ENCODE measurements at regions not wholly inside any gene's neighbourhood (a gene's known extent, or its start where the extent isn't known, plus 50 kb on each side); places are given as distances from the start of the nearest gene placed in this dataset.

DNA sequence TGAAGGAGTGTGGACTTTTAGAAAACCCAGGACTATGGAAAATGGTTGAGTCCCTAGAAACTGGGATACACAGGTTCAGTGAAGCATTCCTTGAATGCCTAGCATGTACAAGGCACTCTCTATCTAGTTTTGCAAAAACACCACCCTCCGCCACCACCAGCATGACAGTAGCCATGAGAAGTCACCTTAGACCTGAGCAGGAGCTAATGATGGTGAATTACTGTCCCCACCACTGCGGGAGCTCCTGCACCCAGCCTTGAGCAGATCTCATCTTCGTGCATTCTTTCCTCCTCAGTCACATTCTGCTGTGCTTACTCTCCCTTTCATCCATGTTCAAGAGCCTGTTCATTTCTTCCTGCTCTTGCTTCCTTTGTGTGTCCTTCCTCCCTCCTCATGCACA is 86.2 kb upstream of the ZNF516 start:
- RAD21 ChIA-PET (ENCODE audit: low non-redundant PET in 1 of 2, low total read pairs in 2 of 2, uncharacterized antibody in 2 of 2, unreplicated experiment in 2 of 2), result no interaction called here

DNA sequence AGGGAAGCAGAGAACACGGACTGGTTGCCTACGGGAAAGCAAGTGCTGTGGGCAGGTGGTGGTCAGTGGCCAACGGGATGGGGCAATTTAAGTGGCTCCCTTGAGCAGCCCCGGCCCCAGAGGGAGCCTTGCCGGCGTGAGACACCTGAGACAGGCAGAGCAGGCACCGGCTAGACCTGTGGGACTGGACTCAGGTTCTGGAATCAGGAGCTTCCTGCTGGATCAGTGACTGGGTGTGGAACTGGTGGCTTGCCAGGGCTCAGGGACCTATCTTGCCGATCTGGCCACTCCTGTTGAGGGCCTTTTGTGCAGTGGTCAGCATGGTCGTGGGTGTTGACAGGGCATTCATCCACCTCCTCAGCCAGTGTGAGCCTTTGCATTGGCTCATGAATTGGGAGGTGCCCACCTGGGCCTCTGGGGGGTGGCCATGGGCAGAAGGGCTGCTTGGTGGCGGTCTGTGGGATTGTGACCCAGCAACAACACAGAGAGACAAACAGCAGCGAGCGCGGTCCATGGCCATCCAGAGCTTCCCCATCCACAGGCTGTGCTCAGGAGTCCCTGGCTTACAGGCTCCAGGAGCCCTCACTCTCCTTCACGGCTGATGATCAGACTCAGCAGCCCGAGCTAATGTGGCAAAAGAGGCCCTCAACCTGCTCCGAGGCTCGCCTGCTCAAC is 85.4 kb upstream of the ZNF516 start:
- no peak overlapping the region for H3K4me3 ChIP-seq (replicated peaks in 1 of 2; ENCODE audit: low read depth in 1 of 2, low read length in 2 of 2)
- DNase-seq (ENCODE audit: low read depth, low spot score) (no peak), ATAC-seq (no peak)
- no TSS peak for BruUV-seq (replicated peaks)
- no peaks in the 10 kb centered on the region for H3K4me1 ChIP-seq (ENCODE audit: control insufficient read depth in 1 of 2, insufficient read depth in 2 of 2, low read length in 2 of 2)
- CTCF ChIA-PET, result no interaction called here
- H3K27ac ChIP-seq (ENCODE audit: low read depth, low read length), result no peak overlapping the region
- H3K36me3 ChIP-seq (ENCODE audit: control insufficient read depth in 1 of 2, insufficient read depth in 2 of 2, low read length in 2 of 2), result no peaks in the 10 kb centered on the region
- H3K27me3 ChIP-seq (ENCODE audit: insufficient read depth, low read length), result peaks cover 37% of the 10 kb centered on the region
- H2AFZ ChIP-seq (ENCODE audit: low read depth, low read length, poor library complexity, severe bottlenecking), result no peak overlapping the region
- H3K9me2 ChIP-seq (ENCODE audit: insufficient read depth), result no peaks in the 10 kb centered on the region
- RAD21 ChIA-PET (ENCODE audit: low non-redundant PET in 1 of 2, low total read pairs in 2 of 2, uncharacterized antibody in 2 of 2, unreplicated experiment in 2 of 2), result no interaction called here
- intact Hi-C loops (cut with micrococcal nuclease), result no loop called here
- POLR2A ChIA-PET, result no interaction called here
- no peak overlapping the region for H3K9ac ChIP-seq (ENCODE audit: low read length)
- no peaks in the 10 kb centered on the region for H3K9me3 ChIP-seq (ENCODE audit: control insufficient read depth in 1 of 2, insufficient read depth in 1 of 2, low read depth in 1 of 2, low read length in 2 of 2)
- no peaks in the 10 kb centered on the region for H3K79me2 ChIP-seq (ENCODE audit: insufficient read depth, low read length)
- no peak overlapping the region for H3K4me2 ChIP-seq (ENCODE audit: low read length)
- H4K20me1 ChIP-seq (ENCODE audit: insufficient read depth), result no peaks in the 10 kb centered on the region
- TF ChIP-seq, protein P1, sequence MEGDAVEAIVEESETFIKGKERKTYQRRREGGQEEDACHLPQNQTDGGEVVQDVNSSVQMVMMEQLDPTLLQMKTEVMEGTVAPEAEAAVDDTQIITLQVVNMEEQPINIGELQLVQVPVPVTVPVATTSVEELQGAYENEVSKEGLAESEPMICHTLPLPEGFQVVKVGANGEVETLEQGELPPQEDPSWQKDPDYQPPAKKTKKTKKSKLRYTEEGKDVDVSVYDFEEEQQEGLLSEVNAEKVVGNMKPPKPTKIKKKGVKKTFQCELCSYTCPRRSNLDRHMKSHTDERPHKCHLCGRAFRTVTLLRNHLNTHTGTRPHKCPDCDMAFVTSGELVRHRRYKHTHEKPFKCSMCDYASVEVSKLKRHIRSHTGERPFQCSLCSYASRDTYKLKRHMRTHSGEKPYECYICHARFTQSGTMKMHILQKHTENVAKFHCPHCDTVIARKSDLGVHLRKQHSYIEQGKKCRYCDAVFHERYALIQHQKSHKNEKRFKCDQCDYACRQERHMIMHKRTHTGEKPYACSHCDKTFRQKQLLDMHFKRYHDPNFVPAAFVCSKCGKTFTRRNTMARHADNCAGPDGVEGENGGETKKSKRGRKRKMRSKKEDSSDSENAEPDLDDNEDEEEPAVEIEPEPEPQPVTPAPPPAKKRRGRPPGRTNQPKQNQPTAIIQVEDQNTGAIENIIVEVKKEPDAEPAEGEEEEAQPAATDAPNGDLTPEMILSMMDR (IDR thresholded peaks at IDR 0.05 in 2 of 3, conservative IDR thresholded peaks at IDR 0.05 in 1 of 3; ENCODE audit: borderline replicate concordance in 1 of 3, insufficient read depth in 1 of 3, low read depth in 2 of 3, low read length in 2 of 3), result no peak
- TF ChIP-seq SRF (IDR thresholded peaks at IDR 0.05; ENCODE audit: low read depth) (no peak), CBX3 (IDR thresholded peaks at IDR 0.05; ENCODE audit: low read depth) (no peak), FOSL1 (IDR thresholded peaks at IDR 0.05; ENCODE audit: low read depth) (no peak)
- TF ChIP-seq, protein P2, sequence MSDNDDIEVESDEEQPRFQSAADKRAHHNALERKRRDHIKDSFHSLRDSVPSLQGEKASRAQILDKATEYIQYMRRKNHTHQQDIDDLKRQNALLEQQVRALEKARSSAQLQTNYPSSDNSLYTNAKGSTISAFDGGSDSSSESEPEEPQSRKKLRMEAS (IDR thresholded peaks at IDR 0.05), result no peak
- TF ChIP-seq, protein P3, sequence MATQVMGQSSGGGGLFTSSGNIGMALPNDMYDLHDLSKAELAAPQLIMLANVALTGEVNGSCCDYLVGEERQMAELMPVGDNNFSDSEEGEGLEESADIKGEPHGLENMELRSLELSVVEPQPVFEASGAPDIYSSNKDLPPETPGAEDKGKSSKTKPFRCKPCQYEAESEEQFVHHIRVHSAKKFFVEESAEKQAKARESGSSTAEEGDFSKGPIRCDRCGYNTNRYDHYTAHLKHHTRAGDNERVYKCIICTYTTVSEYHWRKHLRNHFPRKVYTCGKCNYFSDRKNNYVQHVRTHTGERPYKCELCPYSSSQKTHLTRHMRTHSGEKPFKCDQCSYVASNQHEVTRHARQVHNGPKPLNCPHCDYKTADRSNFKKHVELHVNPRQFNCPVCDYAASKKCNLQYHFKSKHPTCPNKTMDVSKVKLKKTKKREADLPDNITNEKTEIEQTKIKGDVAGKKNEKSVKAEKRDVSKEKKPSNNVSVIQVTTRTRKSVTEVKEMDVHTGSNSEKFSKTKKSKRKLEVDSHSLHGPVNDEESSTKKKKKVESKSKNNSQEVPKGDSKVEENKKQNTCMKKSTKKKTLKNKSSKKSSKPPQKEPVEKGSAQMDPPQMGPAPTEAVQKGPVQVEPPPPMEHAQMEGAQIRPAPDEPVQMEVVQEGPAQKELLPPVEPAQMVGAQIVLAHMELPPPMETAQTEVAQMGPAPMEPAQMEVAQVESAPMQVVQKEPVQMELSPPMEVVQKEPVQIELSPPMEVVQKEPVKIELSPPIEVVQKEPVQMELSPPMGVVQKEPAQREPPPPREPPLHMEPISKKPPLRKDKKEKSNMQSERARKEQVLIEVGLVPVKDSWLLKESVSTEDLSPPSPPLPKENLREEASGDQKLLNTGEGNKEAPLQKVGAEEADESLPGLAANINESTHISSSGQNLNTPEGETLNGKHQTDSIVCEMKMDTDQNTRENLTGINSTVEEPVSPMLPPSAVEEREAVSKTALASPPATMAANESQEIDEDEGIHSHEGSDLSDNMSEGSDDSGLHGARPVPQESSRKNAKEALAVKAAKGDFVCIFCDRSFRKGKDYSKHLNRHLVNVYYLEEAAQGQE (IDR thresholded peaks at IDR 0.05; ENCODE audit: low read depth), result no peak

More for the DNA sequence above, 86.2 kb upstream of the ZNF516 start:
- Histone ChIP-seq H3K9ac (ENCODE audit: low read length) (no peak overlapping the region), H3K27me3 (ENCODE audit: insufficient read depth, low read length) (peaks cover 37% of the 10 kb centered on the region), H3K36me3 (ENCODE audit: control insufficient read depth in 1 of 2, insufficient read depth in 2 of 2, low read length in 2 of 2) (no peaks in the 10 kb centered on the region), H3K9me2 (ENCODE audit: insufficient read depth) (no peaks in the 10 kb centered on the region), H3K4me2 (ENCODE audit: low read length) (no peak overlapping the region), H3K4me3 (replicated peaks in 1 of 2; ENCODE audit: low read depth in 1 of 2, low read length in 2 of 2) (no peak overlapping the region), H3K27ac (ENCODE audit: low read depth, low read length) (no peak overlapping the region), H3K79me2 (ENCODE audit: insufficient read depth, low read length) (no peaks in the 10 kb centered on the region), H4K20me1 (ENCODE audit: insufficient read depth) (no peaks in the 10 kb centered on the region), H3K9me3 (ENCODE audit: control insufficient read depth in 1 of 2, insufficient read depth in 1 of 2, low read depth in 1 of 2, low read length in 2 of 2) (no peaks in the 10 kb centered on the region), H3K4me1 (ENCODE audit: control insufficient read depth in 1 of 2, insufficient read depth in 2 of 2, low read length in 2 of 2) (no peaks in the 10 kb centered on the region), H2AFZ (ENCODE audit: low read depth, low read length, poor library complexity, severe bottlenecking) (no peak overlapping the region)
- no peak for TF ChIP-seq ELF1 (IDR thresholded peaks at IDR 0.05; ENCODE audit: borderline replicate concordance, low read depth)
- TF ChIP-seq EZH2phosphoT487 (IDR thresholded peaks at IDR 0.05; ENCODE audit: borderline replicate concordance), result no peak
- TF ChIP-seq, protein P4, sequence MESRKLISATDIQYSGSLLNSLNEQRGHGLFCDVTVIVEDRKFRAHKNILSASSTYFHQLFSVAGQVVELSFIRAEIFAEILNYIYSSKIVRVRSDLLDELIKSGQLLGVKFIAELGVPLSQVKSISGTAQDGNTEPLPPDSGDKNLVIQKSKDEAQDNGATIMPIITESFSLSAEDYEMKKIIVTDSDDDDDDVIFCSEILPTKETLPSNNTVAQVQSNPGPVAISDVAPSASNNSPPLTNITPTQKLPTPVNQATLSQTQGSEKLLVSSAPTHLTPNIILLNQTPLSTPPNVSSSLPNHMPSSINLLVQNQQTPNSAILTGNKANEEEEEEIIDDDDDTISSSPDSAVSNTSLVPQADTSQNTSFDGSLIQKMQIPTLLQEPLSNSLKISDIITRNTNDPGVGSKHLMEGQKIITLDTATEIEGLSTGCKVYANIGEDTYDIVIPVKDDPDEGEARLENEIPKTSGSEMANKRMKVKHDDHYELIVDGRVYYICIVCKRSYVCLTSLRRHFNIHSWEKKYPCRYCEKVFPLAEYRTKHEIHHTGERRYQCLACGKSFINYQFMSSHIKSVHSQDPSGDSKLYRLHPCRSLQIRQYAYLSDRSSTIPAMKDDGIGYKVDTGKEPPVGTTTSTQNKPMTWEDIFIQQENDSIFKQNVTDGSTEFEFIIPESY (IDR thresholded peaks at IDR 0.05; ENCODE audit: extremely low read depth, insufficient replicate concordance, low read length), result no peak
- no peak for TF ChIP-seq SP1 (IDR thresholded peaks at IDR 0.05; ENCODE audit: low read depth)
- TF ChIP-seq SIN3A (IDR thresholded peaks at IDR 0.05; ENCODE audit: low read depth), result no peak
- no peak for TF ChIP-seq ZNF274 (IDR thresholded peaks at IDR 0.05; ENCODE audit: low read depth, low read length)
- no peak for TF ChIP-seq ZFX (IDR thresholded peaks at IDR 0.05)
- TF ChIP-seq, protein P5, sequence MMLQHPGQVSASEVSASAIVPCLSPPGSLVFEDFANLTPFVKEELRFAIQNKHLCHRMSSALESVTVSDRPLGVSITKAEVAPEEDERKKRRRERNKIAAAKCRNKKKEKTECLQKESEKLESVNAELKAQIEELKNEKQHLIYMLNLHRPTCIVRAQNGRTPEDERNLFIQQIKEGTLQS (IDR thresholded peaks at IDR 0.05), result no peak
- ATAC-seq, result no peak
- POLR2A ChIA-PET, result no interaction called here
- CTCF ChIA-PET, result no interaction called here
- intact Hi-C loops (cut with micrococcal nuclease), result no loop called here
- BruUV-seq (replicated peaks), result no TSS peak
- DNase-seq (ENCODE audit: low read depth, low spot score), result no peak

Measured in HCT116 (cell line).